ELF-1 (cell line): ENCODE measurements at regions not wholly inside any gene's neighbourhood (a gene's known extent, or its start where the extent isn't known, plus 50 kb on each side); places are given as distances from the start of the nearest gene placed in this dataset.

Experiments used
- DNase-seq: peaks from one replicate; pipeline ENCODE4 v3.0.0-alpha.2; 2016; ENCODE audit warnings: low read depth, low spot score

GRCh38 chr10:106183041-106183440, 981.5 kb downstream of the SORCS1 start:
- DNase-seq: no peak

DNA sequence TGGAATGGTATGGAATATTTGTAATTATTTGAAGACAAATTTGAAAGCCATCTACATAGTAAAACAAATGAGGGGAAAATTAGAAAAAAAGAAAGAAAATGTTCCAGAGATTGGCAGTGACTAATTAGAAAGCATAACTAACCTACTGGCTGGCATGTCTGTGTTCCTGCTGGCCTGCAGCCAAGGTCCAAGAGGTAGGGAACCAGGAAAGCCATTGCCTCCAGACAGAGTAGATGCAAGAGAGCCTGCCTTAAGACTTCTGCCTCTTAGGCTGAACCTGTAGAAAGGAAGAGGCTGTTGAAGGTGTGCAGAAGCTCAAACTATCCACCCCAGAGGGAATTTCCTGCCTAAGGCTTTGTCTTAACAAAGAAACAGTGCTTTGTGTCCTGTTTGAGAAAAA, 982.0 kb downstream of the SORCS1 start:
- DNase-seq: no peak

DNA sequence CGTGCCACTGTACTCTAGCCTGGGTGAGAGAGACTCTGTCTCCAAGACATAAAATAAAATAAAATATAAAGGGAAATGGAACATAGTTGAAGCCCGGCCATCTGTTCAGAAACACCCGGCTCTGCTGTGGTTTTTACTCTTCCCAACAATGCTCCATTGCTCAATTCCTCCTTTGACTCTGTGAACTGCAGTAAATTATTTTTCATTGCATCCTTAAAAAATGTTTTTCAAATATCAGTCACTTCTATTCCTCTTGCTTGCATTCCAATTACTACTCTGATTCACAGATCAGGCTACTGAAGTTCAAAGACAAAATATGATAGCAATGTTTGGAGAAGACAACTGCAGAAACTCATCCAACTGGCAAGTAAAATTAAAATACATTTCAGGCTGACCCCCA, 983.0 kb downstream of the SORCS1 start:
- DNase-seq: no peak

DNA sequence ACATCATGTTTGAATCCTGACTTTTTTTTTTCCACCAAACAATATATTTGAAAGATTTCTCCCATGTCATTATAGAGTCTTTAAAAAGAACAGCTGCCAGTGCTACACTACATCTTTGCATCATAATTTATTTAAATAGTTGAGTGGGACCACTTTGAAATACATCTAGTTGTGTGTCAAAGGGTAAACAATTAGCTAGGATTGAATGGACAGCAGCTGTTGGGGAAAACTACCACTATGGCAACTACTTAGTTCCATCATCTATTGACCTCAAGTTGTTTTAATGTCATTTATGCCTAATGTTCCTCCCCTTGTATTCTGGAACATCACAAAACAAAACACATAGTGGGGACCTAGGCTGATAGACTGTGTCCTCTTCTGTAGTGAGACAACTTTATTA, 985.1 kb downstream of the SORCS1 start:
- DNase-seq: no peak

- DNase-seq: no peak
Measured at GRCh38 chr10:106175760-106176377, 988.6 kb downstream of the SORCS1 start.

DNA sequence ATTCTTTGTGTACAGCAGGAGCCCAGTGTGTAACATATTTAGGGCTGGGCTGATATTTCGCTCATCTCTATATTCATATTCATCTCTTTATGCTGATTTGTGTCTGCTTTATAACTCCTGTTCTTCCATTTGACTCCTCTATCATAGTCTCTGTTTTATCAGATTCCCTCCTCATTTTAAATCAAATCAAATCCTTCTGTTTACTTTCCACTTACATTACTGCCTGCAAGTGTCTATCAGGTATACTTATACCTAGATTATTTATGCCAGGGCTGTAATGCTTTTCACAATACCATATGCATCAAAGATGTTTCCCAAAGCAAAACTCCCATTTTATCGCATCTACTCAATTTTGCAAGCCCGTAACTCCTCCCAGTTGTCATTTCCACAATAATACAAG, 990.7 kb downstream of the SORCS1 start:
- no peak for DNase-seq

DNA sequence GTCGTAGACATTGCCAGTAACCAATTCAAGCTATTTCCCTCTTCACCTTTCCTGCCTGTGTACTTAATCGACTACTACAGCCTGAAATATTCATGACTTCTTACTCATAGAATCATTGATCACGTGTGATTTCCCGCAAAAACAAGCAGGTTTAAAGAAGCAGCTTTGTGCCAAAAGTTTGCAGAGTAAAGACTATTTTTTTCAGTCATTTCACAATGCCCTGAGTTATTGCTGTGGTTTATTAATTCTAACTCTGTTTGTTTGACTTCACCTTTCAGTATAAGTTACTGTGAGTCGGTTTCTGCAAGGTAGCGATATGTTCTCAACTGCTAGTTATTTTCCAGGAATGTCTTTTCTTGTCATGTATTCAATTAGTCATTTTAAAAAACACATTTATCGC, 995.3 kb downstream of the SORCS1 start:
- no peak for DNase-seq

GRCh38 chr10:106167946-106168345, 996.6 kb downstream of the SORCS1 start:
- DNase-seq: no peak

DNA sequence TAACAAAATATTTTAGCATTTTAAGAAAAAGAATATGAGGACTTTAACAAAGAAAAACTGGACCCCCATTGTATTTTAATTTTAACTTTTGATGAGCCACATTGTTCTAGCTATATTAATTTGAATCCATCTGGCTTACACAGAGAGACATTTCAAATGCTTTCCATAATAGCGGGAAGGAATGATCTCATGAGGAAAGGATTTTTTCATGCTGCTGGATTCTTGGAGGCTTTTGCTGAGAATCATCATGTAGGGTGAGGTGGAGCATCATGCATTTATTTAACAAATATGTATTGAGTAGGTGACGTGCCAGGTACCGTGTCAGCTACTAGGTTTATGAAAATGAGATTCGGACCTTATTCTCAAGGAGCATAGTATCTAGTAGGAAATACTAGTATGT, 1006.3 kb downstream of the SORCS1 start:
- DNase-seq: no peak

GRCh38 chr10:106147021-106147420, 1017.5 kb downstream of the SORCS1 start:
- DNase-seq: no peak

GRCh38 chr10:106139915-106140314, 1024.6 kb downstream of the SORCS1 start:
- no peak for DNase-seq

GRCh38 chr10:106136175-106136574, 1028.3 kb downstream of the SORCS1 start:
- DNase-seq: no peak

- DNase-seq: no peak
Measured at GRCh38 chr10:106134326-106135000, 1030.0 kb downstream of the SORCS1 start.

DNA sequence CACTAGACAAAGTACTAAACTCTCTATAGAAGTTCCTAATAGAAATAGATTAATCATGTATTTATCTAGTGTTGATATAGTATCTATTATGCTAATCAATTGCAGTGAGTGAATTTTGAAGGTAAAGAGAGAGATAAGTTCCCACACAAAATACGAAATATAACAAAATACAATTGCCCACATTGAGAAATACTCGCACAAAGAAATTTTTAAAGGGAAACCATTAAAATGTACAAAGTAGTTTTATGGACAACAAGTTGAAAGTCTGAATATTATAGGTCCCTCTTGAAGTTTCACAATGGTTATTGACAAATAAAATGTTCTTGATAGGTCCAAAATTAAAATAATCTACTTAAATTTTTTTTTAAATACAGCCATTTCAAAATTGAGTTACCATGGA, 1031.1 kb downstream of the SORCS1 start:
- DNase-seq: no peak

GRCh38 chr10:106132956-106133355, 1031.5 kb downstream of the SORCS1 start:
- DNase-seq: no peak

DNA sequence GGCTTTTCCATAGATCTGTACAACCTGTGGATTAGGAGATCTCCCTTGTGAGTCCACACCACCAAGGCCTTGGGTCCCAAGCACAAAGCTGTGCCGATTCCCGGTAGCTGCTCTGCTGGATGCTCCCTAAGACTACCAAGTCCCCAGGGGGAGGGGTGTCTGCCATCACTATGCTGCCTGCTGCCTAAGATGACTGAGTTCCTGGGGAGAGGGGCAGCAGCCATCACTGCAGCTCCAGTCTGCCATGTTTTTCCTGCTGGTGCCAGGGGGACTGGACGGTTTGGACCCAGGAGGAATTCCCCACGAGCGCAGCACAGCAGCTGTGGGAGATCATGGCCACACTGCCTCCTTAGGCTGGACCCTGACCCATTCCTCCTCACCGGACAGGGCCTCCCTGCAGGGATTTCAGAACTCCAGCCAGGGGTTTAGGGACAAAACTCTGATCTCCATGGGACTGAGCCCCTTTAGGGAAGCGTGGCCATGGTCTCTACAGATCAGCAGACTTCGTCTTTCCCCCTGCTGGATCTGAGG, 1049.8 kb downstream of the SORCS1 start:
- DNase-seq: no peak

DNA sequence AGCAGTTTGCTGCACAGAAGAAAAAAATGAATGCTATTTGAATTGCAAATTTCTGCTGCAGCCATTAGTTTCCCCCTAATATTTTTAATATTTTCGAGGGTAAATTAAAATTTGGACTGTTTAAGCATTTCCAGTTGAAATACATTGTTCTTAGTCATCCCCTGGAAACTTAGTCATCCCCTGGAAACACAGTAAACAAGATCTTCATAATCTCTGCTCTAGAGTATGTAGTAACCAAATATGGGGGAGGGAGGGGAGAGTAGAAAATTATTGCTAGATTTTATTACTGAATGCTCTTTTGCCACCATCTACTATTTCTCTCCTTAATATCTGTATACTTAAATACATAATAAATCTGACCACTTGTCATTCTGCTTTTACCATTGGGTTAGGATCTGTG, 1053.3 kb downstream of the SORCS1 start:
- no peak for DNase-seq

DNA sequence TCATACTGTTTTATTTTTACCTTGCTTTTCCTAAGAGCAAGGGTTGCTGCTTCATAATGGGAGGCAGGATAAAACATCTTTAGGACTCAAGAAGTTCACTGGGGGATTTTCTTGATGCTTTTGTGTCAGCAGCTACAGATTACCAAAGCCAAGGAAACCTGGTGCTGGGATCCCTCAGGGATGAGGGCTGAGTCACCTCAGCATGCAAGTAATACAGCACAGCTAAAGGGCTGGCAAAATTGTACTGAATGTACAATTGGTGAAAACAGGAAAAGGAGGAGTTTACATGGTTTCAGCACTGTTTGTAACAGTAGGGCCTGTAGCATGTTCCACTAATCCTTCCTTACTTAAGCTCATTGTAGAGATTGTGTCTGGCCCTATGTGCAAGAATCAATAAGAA, 1056.8 kb downstream of the SORCS1 start:
- DNase-seq: no peak

GRCh38 chr10:106106114-106106513, 1058.4 kb downstream of the SORCS1 start:
- no peak for DNase-seq

- no peak for DNase-seq
Measured at GRCh38 chr10:106089855-106090254, 1074.7 kb downstream of the SORCS1 start.

DNA sequence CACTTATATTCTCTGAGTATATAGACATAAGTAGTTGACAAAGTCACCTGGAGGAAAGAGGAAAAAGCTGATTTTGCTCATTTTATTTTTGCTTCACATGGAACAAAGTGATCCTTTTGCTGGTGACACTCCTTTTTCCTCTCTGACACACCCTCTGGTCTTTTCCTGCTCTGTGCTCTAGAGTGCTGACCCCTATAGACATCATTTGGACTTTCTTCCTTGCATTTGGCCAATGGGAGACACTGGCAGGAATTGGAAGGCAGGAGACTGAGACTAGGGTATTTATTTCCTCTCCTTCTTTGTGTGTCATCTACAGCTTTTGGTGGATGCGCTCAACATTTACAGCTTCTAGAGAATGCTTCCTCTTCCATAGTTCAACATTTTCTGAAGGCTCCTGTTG, 1078.1 kb downstream of the SORCS1 start:
- DNase-seq: no peak

DNA sequence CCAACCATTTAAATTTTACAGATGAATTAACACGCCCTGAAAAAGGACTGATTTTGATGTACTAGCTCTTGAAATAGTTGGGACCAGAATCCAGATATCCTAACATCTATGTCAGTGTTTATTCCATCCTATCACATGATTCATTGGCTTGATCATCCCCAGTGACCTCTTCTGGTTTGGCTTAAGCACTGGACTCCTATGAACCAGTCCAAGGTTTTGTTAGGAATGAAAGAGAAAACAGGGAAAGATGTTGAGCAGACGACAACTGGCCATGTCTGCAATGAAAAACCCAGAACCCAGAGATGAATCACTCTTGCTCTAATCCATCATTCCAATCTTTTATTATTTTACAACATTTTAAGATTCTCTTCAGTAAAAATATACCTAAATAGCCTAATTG, 1080.9 kb downstream of the SORCS1 start:
- no peak for DNase-seq

DNA sequence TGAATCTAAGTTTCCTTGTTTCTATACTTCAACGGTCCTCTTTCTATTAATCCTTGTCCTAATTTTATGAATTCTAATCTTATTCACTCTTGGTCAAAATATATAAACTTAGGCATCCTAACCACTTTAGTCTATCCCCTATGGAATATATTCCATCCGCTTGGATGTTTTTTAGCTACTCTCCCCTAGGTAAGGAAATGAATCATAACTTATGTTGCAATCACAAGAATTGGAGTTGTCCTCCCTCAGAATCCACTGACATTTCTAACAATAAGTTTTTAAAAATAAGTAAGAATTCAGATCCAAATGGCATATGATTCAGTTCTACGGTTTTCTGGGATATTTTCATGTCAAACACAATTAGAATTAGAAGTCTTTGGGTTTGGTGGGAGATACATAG, 1081.6 kb downstream of the SORCS1 start:
- DNase-seq: no peak
